HEK293T (cell line): ENCODE measurements at regions not wholly inside any gene's neighbourhood (a gene's known extent, or its start where the extent isn't known, plus 50 kb on each side); places are given as distances from the start of the nearest gene placed in this dataset.

Source experiments
- ARNT ChIP-seq: fragments of 450-650 bp; IDR thresholded peaks from 2 replicates; pipeline ENCODE4 v1.6.1; 2017; ENCODE audit warnings: mild to moderate bottlenecking
- BHLHE40 ChIP-seq: fragments of 450-650 bp; IDR thresholded peaks from 2 replicates; pipeline ENCODE4 v1.6.1; 2016; ENCODE audit warnings: mild to moderate bottlenecking, moderate library complexity, borderline replicate concordance
- CTBP1 ChIP-seq: fragments of 450-650 bp; IDR thresholded peaks from 2 replicates; pipeline ENCODE4 v1.6.1; 2016; ENCODE audit warnings: borderline replicate concordance
- ELF4 ChIP-seq: fragments of 450-650 bp; IDR thresholded peaks from 2 replicates; pipeline ENCODE4 v1.6.1; 2017; ENCODE audit warnings: antibody characterized with exemption
- FOXA1 ChIP-seq: fragments of 450-650 bp; IDR thresholded peaks from 2 replicates; pipeline ENCODE4 v1.6.1; 2016; ENCODE audit warnings: mild to moderate bottlenecking
- FOXK2 ChIP-seq: fragments of 450-650 bp; IDR thresholded peaks from 2 replicates; pipeline ENCODE4 v1.6.1; 2016; ENCODE audit warnings: mild to moderate bottlenecking
- FOXM1 ChIP-seq: fragments of 450-650 bp; IDR thresholded peaks from 2 replicates; pipeline ENCODE4 v1.6.1; 2017; ENCODE audit warnings: mild to moderate bottlenecking, borderline replicate concordance
- HDGF ChIP-seq: fragments of 450-650 bp; IDR thresholded peaks from 2 replicates; pipeline ENCODE4 v1.6.1; 2017; ENCODE audit warnings: antibody characterized with exemption, borderline replicate concordance
- L3MBTL2 ChIP-seq: fragments of 450-650 bp; conservative IDR thresholded peaks from 2 replicates; pipeline ENCODE4 v1.6.1; 2016; ENCODE audit warnings: mild to moderate bottlenecking
- SP1 ChIP-seq: fragments of 450-650 bp; IDR thresholded peaks from 2 replicates; pipeline ENCODE4 v1.6.1; 2017
- SUZ12 ChIP-seq: fragments of 450-650 bp; IDR thresholded peaks from 2 replicates; pipeline ENCODE4 v1.6.1; 2016; ENCODE audit warnings: mild to moderate bottlenecking
- TARDBP ChIP-seq: fragments of 450-650 bp; IDR thresholded peaks from 2 replicates; pipeline ENCODE4 v1.6.1; 2016
- TF ChIP-seq, protein P1 (sequence below): fragments of 450-650 bp; IDR thresholded peaks from 2 replicates; pipeline ENCODE4 v1.6.1; 2016

DNA sequence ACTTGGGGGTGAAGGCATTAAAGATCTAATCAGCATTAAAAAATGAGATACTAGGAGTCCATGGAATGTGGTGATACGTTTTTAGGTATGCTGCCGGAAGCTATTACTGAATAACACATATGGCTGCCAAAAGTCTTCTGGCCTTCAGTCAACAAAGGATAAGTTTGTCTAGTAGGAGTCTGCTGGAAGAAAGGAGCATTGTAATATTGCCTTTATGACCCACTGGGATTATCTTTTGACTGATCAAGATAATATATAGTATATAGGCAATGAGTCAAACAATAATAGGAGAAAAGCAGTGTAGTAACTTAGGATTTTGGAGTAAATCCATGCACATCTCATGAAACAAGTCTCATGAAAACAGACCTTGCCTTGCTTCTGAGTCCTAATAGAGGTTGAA is 295.4 kb downstream of the SLITRK6 start:
- TF ChIP-seq BHLHE40 (no peak), SUZ12 (no peak), HDGF (no peak), TARDBP (no peak), FOXK2 (no peak), SP1 (no peak), ELF4 (no peak), CTBP1 (no peak), FOXM1 (no peak), L3MBTL2 (no peak), ARNT (no peak), FOXA1 (no peak)
- TF ChIP-seq, protein P1, sequence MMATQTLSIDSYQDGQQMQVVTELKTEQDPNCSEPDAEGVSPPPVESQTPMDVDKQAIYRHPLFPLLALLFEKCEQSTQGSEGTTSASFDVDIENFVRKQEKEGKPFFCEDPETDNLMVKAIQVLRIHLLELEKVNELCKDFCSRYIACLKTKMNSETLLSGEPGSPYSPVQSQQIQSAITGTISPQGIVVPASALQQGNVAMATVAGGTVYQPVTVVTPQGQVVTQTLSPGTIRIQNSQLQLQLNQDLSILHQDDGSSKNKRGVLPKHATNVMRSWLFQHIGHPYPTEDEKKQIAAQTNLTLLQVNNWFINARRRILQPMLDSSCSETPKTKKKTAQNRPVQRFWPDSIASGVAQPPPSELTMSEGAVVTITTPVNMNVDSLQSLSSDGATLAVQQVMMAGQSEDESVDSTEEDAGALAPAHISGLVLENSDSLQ: no peak
